ENCODE measurements at regions not wholly inside any gene's neighbourhood (a gene's known extent, or its start where the extent isn't known, plus 50 kb on each side); places are given as distances from the start of the nearest gene placed in this dataset.

DNA sequence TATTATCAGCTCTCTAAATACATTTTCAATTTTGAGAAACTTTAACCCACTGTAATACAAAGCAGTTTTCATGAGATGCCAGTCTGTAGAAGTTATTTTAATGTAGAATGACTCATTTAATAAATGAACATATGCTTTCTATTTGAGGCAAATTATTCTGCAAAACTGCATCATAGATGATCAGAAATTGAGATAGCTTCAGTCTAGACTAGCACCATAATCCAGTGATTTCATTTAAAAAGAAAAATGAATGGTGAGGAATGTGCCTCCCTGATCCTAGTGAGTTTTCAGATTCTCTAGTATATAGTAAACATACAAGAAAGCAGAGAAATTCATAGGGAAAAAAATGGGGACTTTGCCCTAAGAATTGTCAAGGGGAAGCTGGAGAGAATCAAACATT lies 66.1 kb downstream of the OR5AK2 start:
- POLR2A ChIA-PET (ENCODE audit: partially characterized antibody): no interaction called here

More for the DNA sequence above, 66.1 kb downstream of the OR5AK2 start:
- CTCF ChIA-PET (ENCODE audit: partially characterized antibody): interaction anchor here (1.0 kb wide), 1 partner anchor 179 kb away, joined by 3 read pairs; no protein-coding TSS in a partner anchor
- no peaks in the 10 kb centered on the region for H4K20me1 ChIP-seq (replicated peaks in 1 of 2; ENCODE audit: control insufficient read depth in 1 of 2, insufficient read depth in 2 of 2, low read length in 2 of 2)
- H3K79me1 ChIP-seq (ENCODE audit: low read depth, low read length): no peaks in the 10 kb centered on the region
- no peaks in the 10 kb centered on the region for H3K36me3 ChIP-seq (ENCODE audit: control insufficient read depth in 2 of 4, insufficient read depth in 4 of 4, low read length in 3 of 4)
- no peak overlapping the region for H2BK120ac ChIP-seq (replicated peaks; ENCODE audit: low read depth, low read length)
- H2BK12ac ChIP-seq (ENCODE audit: low read depth, low read length): no peak overlapping the region
- H3K23me2 ChIP-seq (ENCODE audit: low read depth, low read length): no peaks in the 10 kb centered on the region; the same call in 1 of the 2 replicates
- H3K18ac ChIP-seq (ENCODE audit: extremely low read depth, low read length): no peak overlapping the region
- no peak overlapping the region for H3K4ac ChIP-seq (replicated peaks; ENCODE audit: insufficient read length, low read depth, low read length)
- peaks cover 0 to 6% of the 10 kb centered on the region in 2 experiments; a peak in 1 of 4 replicates for H3K9me3 ChIP-seq (ENCODE audit: insufficient read depth in 2 of 2, low read depth in 1 of 2, low read length in 1 of 2)
- no peak for FAIRE-seq
- no peak overlapping the region for H3K23ac ChIP-seq (ENCODE audit: insufficient read length)
- H3K27ac ChIP-seq (ENCODE audit: low read depth, low read length): no peak overlapping the region
- H3K14ac ChIP-seq (ENCODE audit: insufficient read length): no peak overlapping the region
- no peak overlapping the region for H4K91ac ChIP-seq (replicated peaks; ENCODE audit: insufficient read length, low read length)
- no peak overlapping the region for H4K8ac ChIP-seq (ENCODE audit: extremely low read depth, insufficient read depth, low read length)
- no peak overlapping the region for H2BK5ac ChIP-seq (ENCODE audit: low read depth, low read length)
- H4K5ac ChIP-seq (ENCODE audit: insufficient read length, low read depth, low read length): no peak overlapping the region
- H2BK20ac ChIP-seq (ENCODE audit: low read length): no peak overlapping the region
- peaks cover 0 to 2% (median 0%) of the 10 kb centered on the region in 4 experiments; a peak in 1 of 7 replicates for H3K27me3 ChIP-seq (replicated peaks in 1 of 4; ENCODE audit: control insufficient read depth in 3 of 4, extremely low read depth in 1 of 4, insufficient read depth in 3 of 4, low read length in 3 of 4)
- H3K4me1 ChIP-seq (replicated peaks in 1 of 4; ENCODE audit: control insufficient read depth in 3 of 4, insufficient read depth in 4 of 4, low read length in 3 of 4): no peaks in the 10 kb centered on the region
- H3K56ac ChIP-seq (replicated peaks; ENCODE audit: insufficient read length, low read depth, low read length): no peak overlapping the region
- H2BK15ac ChIP-seq (ENCODE audit: low read length): no peak overlapping the region
- no peak overlapping the region for H2AFZ ChIP-seq (ENCODE audit: low read length)
- H3K9ac ChIP-seq (replicated peaks in 1 of 4; ENCODE audit: extremely low read depth in 1 of 4, low read depth in 3 of 4, low read length in 3 of 4): no peak overlapping the region
- H3K4me3 ChIP-seq (ENCODE audit: extremely low read depth in 1 of 4, insufficient read depth in 2 of 4, low read depth in 3 of 4, low read length in 4 of 4): no peak overlapping the region
- H3K79me2 ChIP-seq (ENCODE audit: control insufficient read depth in 1 of 2, insufficient read depth in 2 of 2, low read length in 2 of 2): no peaks in the 10 kb centered on the region
- H3K4me2 ChIP-seq (ENCODE audit: insufficient read depth in 1 of 2, low read depth in 2 of 2, low read length in 2 of 2): no peak overlapping the region
- DNase-seq (ENCODE audit: low read depth in 1 of 2, low spot score in 2 of 2): no peak
- no peak overlapping the region for H2AK5ac ChIP-seq (ENCODE audit: low read depth, low read length)
- TF ChIP-seq POU5F1 (IDR thresholded peaks at IDR 0.05; ENCODE audit: low read depth, low read length) (no peak), CBX5 (IDR thresholded peaks at IDR 0.05; ENCODE audit: low read depth, low read length) (no peak), PHF8 (conservative IDR thresholded peaks at IDR 0.05; ENCODE audit: low read depth, low read length) (no peak), SIRT6 (IDR thresholded peaks at IDR 0.05; ENCODE audit: low read length) (no peak), TAF7 (optimal IDR thresholded peaks at IDR 0.05; ENCODE audit: borderline replicate concordance, low read depth, low read length) (no peak), BRCA1 (IDR thresholded peaks at IDR 0.05; ENCODE audit: low read depth, low read length) (no peak), BCL11A (IDR thresholded peaks at IDR 0.05; ENCODE audit: low read depth in 2 of 2, low read length in 2 of 2) (no peak), NRF1 (IDR thresholded peaks at IDR 0.05; ENCODE audit: low read depth, low read length) (no peak)
- TF ChIP-seq, protein P1, sequence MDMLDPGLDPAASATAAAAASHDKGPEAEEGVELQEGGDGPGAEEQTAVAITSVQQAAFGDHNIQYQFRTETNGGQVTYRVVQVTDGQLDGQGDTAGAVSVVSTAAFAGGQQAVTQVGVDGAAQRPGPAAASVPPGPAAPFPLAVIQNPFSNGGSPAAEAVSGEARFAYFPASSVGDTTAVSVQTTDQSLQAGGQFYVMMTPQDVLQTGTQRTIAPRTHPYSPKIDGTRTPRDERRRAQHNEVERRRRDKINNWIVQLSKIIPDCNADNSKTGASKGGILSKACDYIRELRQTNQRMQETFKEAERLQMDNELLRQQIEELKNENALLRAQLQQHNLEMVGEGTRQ (IDR thresholded peaks at IDR 0.05; ENCODE audit: low read length): no peak
- TF ChIP-seq, protein P2, sequence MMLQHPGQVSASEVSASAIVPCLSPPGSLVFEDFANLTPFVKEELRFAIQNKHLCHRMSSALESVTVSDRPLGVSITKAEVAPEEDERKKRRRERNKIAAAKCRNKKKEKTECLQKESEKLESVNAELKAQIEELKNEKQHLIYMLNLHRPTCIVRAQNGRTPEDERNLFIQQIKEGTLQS (IDR thresholded peaks at IDR 0.05; ENCODE audit: insufficient read depth, low read depth, low read length): no peak
- TF ChIP-seq, protein P3, sequence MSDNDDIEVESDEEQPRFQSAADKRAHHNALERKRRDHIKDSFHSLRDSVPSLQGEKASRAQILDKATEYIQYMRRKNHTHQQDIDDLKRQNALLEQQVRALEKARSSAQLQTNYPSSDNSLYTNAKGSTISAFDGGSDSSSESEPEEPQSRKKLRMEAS (IDR thresholded peaks at IDR 0.05): no peak
